GM21381 (cell line): ENCODE measurements at regions not wholly inside any gene's neighbourhood (a gene's known extent, or its start where the extent isn't known, plus 50 kb on each side); places are given as distances from the start of the nearest gene placed in this dataset.

Experiments used
- ATAC-seq: cut with Tn5 transposase; IDR thresholded peaks from one replicate; pipeline ENCODE4 v1.9.1; 2021; ENCODE audit warnings: mild to moderate bottlenecking, moderate library complexity; ENCODE audit not compliant: unreplicated experiment

DNA sequence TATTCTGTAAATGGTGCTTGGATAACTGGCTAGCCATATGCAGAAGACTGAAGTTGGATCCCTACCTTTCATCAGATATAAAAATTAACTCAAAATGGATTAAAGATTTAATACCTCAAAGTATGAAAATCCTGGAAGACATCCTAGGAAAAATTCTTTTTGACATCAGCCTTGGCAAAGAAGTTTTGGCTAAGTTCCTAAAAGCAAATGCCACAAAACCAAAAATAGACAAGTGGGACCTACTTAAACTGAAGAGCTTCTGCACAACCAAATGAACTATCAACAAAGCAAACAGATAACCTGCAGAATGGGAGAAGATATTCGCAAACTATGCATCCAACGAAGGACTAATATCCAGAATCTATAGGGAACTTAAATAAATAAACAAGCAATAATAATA, 60.3 kb upstream of the RIPPLY2 start:
- ATAC-seq: no peak

DNA sequence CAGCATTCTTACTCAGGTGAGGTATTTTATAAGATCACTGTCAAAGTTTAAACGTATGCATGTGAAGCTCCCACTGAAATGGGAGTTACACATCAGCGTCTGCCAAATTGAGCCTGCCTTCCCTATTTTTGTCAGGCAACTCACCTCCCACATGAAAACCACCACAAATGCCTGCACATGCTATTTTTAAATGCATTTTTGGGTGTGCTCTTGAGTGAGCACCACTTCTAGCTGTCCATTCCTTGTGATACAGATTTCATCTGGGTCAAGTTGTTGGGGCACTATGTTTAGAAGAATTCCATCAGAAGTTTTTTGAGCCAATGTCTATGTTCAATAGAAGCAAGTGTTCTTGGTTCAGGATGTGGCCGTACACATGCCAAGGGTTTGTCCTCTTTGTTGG, 71.7 kb upstream of the RIPPLY2 start:
- ATAC-seq: no peak

DNA sequence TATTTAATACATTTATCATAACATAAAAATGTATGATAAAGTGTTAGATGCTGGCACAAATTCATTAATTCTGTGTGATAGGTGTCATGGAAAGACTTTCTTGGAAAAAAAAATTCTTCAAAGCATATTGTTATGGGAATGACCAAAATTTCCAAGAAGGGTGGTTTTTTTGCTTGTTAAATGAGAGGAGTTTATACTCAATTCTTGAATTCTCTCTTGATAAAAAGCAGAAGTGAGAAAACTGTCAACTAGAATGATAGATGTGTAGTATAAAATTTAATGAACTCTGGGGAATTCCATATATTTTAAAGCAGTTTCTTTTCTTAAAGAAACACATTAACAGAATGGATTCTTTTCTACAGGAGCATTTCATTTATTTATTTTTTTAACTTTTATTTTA, 62.0 kb upstream of the SNAP91 start:
- ATAC-seq: peak; percentile 64

DNA sequence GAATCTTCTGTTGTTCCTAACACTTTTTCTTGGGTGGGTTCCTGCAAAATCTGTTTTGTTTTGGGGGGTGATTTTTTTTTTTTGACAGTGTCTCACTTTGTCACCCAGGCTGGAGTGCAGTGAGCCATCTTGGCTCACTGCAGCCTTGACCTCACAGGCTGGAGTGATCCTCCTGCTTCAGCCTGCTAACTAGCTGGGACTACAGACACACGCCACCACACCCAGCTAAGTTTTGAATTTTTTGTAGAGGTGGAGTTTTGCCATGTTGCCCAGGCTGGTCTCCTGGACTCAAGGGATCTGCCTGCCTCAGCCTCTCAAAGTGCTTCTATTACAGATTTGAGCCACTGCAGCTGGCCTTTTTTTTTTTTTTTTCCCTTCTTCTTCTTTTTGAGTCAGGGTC, 60.5 kb upstream of the SNAP91 start:
- ATAC-seq: no peak

DNA sequence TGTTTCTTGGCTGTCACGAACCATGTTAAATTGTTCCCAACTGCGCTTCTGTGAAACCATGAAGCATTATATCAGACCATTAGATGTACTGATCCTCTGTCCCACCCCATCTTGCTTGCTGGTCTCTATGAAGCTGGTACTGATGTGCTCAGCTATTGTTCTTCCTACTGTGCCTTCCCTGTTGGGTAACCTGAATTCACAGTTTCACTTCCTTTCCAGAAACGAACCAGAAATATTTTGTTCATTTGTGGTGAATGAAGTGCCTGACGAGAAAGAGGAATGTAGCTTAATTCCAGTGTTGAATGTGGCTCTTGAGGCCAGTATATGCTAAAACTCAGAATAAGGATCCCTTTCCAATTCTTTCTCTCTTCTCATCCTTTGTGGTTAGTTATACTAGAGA, 58.1 kb upstream of the SNAP91 start:
- ATAC-seq: no peak
